ENCODE measurements at regions not wholly inside any gene's neighbourhood (a gene's known extent, or its start where the extent isn't known, plus 50 kb on each side); places are given as distances from the start of the nearest gene placed in this dataset.

DNA sequence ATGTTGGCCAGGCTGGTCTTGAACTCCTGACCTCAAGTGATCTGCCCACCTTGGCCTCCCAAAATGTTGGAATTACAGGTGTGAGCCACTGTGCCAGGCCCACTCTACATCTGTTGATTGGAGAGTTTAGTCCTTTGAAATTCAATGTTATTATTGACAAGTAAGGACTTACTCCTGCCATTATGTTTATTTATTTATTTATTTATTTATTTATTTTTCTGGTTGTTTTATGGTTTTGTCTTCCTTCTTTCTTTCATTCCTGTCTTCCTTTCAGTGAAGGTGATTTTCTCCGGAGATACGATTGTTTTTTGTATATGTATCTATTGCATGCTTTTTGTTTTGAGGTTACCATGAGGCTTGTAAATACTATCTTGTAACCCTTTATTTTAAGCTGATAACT lies 602.6 kb downstream of the EPM2A start:
- Histone ChIP-seq H3K4me3 (ENCODE audit: extremely low read depth in 1 of 4, insufficient read depth in 2 of 4, low read depth in 3 of 4, low read length in 4 of 4) (no peak overlapping the region), H3K4me1 (replicated peaks in 1 of 4; ENCODE audit: control insufficient read depth in 3 of 4, insufficient read depth in 4 of 4, low read length in 3 of 4) (no peaks in the 10 kb centered on the region), H2BK12ac (ENCODE audit: low read depth, low read length) (no peak overlapping the region), H3K9me3 (ENCODE audit: insufficient read depth in 2 of 2, low read depth in 1 of 2, low read length in 1 of 2) (no peaks in the 10 kb centered on the region; a peak in 1 of 4 replicates), H3K36me3 (ENCODE audit: control insufficient read depth in 2 of 4, insufficient read depth in 4 of 4, low read length in 3 of 4) (no peaks in the 10 kb centered on the region), H2BK15ac (ENCODE audit: low read length) (no peak overlapping the region), H2AFZ (ENCODE audit: low read length) (no peak overlapping the region), H2BK120ac (replicated peaks; ENCODE audit: low read depth, low read length) (no peak overlapping the region), H4K91ac (replicated peaks; ENCODE audit: insufficient read length, low read length) (no peak overlapping the region), H3K23me2 (ENCODE audit: low read depth, low read length) (no peaks in the 10 kb centered on the region), H3K18ac (ENCODE audit: extremely low read depth, low read length) (no peak overlapping the region), H2AK5ac (ENCODE audit: low read depth, low read length) (no peak overlapping the region), H3K4ac (replicated peaks; ENCODE audit: insufficient read length, low read depth, low read length) (no peak overlapping the region), H3K14ac (ENCODE audit: insufficient read length) (no peak overlapping the region), H2BK20ac (ENCODE audit: low read length) (no peak overlapping the region), H3K27me3 (replicated peaks in 1 of 4; ENCODE audit: control insufficient read depth in 3 of 4, extremely low read depth in 1 of 4, insufficient read depth in 3 of 4, low read length in 3 of 4) (no peaks in the 10 kb centered on the region), H4K5ac (ENCODE audit: insufficient read length, low read depth, low read length) (no peak overlapping the region), H3K23ac (ENCODE audit: insufficient read length) (no peak overlapping the region), H3K27ac (ENCODE audit: low read depth, low read length) (no peak overlapping the region), H3K9ac (replicated peaks in 1 of 4; ENCODE audit: extremely low read depth in 1 of 4, low read depth in 3 of 4, low read length in 3 of 4) (no peak overlapping the region), H3K79me1 (ENCODE audit: low read depth, low read length) (no peaks in the 10 kb centered on the region), H4K20me1 (replicated peaks in 1 of 2; ENCODE audit: control insufficient read depth in 1 of 2, insufficient read depth in 2 of 2, low read length in 2 of 2) (no peaks in the 10 kb centered on the region), H2BK5ac (ENCODE audit: low read depth, low read length) (no peak overlapping the region), H3K79me2 (ENCODE audit: control insufficient read depth in 1 of 2, insufficient read depth in 2 of 2, low read length in 2 of 2) (no peaks in the 10 kb centered on the region), H4K8ac (ENCODE audit: extremely low read depth, insufficient read depth, low read length) (no peak overlapping the region), H3K56ac (replicated peaks; ENCODE audit: insufficient read length, low read depth, low read length) (no peak overlapping the region), H3K4me2 (ENCODE audit: insufficient read depth in 1 of 2, low read depth in 2 of 2, low read length in 2 of 2) (no peak overlapping the region)
- POLR2A ChIA-PET (ENCODE audit: partially characterized antibody) = interaction anchor here (0.6 kb wide), 1 partner anchor 29 kb away, joined by 3 read pairs; no protein-coding TSS in a partner anchor
- TF ChIP-seq CTBP2 (IDR thresholded peaks at IDR 0.05; ENCODE audit: borderline replicate concordance, insufficient read depth, insufficient read length, low read length) = no peak
- no peak for TF ChIP-seq FOSL1 (IDR thresholded peaks at IDR 0.05; ENCODE audit: insufficient read depth, low read depth, low read length)
- TF ChIP-seq RNF2 (IDR thresholded peaks at IDR 0.05; ENCODE audit: borderline replicate concordance, low read depth, low read length, missing control alignments, poor library complexity, severe bottlenecking) = no peak
- TF ChIP-seq, protein P1, sequence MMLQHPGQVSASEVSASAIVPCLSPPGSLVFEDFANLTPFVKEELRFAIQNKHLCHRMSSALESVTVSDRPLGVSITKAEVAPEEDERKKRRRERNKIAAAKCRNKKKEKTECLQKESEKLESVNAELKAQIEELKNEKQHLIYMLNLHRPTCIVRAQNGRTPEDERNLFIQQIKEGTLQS (IDR thresholded peaks at IDR 0.05; ENCODE audit: insufficient read depth, low read depth, low read length) = no peak
- no peak for TF ChIP-seq SIN3A (conservative IDR thresholded peaks at IDR 0.05 in 1 of 2, IDR thresholded peaks at IDR 0.05 in 1 of 2; ENCODE audit: low read depth in 1 of 2, low read length in 2 of 2)
- no peak for TF ChIP-seq RFX5 (IDR thresholded peaks at IDR 0.05; ENCODE audit: borderline replicate concordance, low read depth, low read length)
- no peak for TF ChIP-seq TCF12 (IDR thresholded peaks at IDR 0.05; ENCODE audit: low read depth, low read length)
- TF ChIP-seq SAP30 (IDR thresholded peaks at IDR 0.05; ENCODE audit: insufficient read depth, insufficient replicate concordance, low read length) = no peak
- no peak for TF ChIP-seq SP1 (IDR thresholded peaks at IDR 0.05; ENCODE audit: low read depth, low read length)
- TF ChIP-seq KDM4A (IDR thresholded peaks at IDR 0.05; ENCODE audit: low read depth, low read length, severe bottlenecking) = no peak
- CTCF ChIA-PET (ENCODE audit: partially characterized antibody) = interaction anchor here (1.5 kb wide), 1 partner anchor 9 kb away, joined by 3 read pairs; no protein-coding TSS in a partner anchor
- 97% methylated on average over 2 of the region's 2 CpGs; no CpG with 5 or more reads in 1 of the 2 experiments for WGBS, 2 experiments (ENCODE audit: extremely low coverage in 1 of 2, insufficient coverage in 1 of 2, insufficient read length in 1 of 2, insufficient replicate concordance in 2 of 2, low coverage in 1 of 2, low lambda C conversion rate in 2 of 2, missing lambda C conversion rate in 1 of 2)
- FAIRE-seq (no peak), DNase-seq (ENCODE audit: low read depth in 1 of 2, low spot score in 2 of 2) (no peak)

Data from H1 (cell line).